Kidney epithelial cell (primary cell): ENCODE measurements at regions not wholly inside any gene's neighbourhood (a gene's known extent, or its start where the extent isn't known, plus 50 kb on each side); places are given as distances from the start of the nearest gene placed in this dataset.

Experiments used
- DNase-seq: peaks from one replicate; pipeline ENCODE4 v3.0.0-alpha.2; 2010; ENCODE audit warnings: low read depth
- H3K27me3 ChIP-seq: 2 replicates; pipeline ENCODE4 v1.6.0; 2011; ENCODE audit warnings: low read length; ENCODE audit not compliant: control insufficient read depth, insufficient read depth
- H3K36me3 ChIP-seq: 2 replicates; pipeline ENCODE4 v1.5.1; 2011; ENCODE audit warnings: low read length; ENCODE audit not compliant: control insufficient read depth, insufficient read depth
- H3K4me3 ChIP-seq: 2 replicates; pipeline ENCODE4 v1.5.1; 2011; ENCODE audit warnings: low read depth, mild to moderate bottlenecking, control low read depth, low read length
- TF ChIP-seq, protein P1 (sequence below): IDR thresholded peaks from 2 replicates; pipeline ENCODE4 v1.5.1; 2011; ENCODE audit warnings: mild to moderate bottlenecking, moderate library complexity, low read length, control low read depth, inconsistent platforms; ENCODE audit not compliant: insufficient read depth, poor library complexity, severe bottlenecking

DNA sequence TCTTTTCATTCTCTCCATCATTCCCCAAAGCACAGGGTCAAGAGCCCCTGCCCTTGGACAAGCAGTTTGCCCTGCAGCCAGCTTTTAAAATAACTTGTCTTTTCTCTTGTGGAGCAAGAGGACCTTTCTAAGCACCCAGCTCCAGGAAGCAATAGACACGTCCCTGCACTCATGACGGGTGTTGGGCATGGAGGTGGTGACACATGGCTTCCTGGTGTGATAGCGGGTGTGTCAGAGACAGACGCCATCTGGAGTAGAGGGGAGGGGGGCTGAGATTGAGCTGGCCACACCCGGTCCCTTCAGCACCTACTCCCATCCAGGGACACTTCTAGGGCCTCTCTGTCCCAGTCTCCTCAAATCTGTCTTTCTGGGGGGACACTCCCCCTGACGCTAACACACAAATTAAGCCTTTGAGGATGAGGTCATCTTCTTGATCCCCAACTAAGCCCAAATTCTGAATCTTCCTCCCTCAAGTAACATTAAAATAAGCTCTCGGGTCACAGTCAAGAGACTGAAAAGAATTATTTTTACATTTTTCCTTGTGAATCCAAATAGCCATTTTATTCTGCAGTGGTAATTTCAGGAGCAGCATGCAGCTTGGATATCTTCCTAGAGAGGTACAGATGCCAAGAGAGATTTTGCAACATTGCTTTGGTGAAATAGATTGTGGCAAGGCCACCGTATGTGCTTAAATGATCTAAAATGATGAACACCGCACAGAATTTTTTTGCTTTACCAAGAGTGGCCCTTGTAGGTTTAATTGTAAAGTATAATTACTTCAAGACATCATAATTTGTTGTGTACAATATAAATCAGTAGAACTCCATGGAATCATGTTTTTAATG, 216.6 kb upstream of the IRX3 start:
- DNase-seq = no peak
- Histone ChIP-seq H3K36me3 (no peaks in the 10 kb centered on the region), H3K4me3 (no peak overlapping the region), H3K27me3 (no peaks in the 10 kb centered on the region)
- TF ChIP-seq, protein P1, sequence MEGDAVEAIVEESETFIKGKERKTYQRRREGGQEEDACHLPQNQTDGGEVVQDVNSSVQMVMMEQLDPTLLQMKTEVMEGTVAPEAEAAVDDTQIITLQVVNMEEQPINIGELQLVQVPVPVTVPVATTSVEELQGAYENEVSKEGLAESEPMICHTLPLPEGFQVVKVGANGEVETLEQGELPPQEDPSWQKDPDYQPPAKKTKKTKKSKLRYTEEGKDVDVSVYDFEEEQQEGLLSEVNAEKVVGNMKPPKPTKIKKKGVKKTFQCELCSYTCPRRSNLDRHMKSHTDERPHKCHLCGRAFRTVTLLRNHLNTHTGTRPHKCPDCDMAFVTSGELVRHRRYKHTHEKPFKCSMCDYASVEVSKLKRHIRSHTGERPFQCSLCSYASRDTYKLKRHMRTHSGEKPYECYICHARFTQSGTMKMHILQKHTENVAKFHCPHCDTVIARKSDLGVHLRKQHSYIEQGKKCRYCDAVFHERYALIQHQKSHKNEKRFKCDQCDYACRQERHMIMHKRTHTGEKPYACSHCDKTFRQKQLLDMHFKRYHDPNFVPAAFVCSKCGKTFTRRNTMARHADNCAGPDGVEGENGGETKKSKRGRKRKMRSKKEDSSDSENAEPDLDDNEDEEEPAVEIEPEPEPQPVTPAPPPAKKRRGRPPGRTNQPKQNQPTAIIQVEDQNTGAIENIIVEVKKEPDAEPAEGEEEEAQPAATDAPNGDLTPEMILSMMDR = no peak

DNA sequence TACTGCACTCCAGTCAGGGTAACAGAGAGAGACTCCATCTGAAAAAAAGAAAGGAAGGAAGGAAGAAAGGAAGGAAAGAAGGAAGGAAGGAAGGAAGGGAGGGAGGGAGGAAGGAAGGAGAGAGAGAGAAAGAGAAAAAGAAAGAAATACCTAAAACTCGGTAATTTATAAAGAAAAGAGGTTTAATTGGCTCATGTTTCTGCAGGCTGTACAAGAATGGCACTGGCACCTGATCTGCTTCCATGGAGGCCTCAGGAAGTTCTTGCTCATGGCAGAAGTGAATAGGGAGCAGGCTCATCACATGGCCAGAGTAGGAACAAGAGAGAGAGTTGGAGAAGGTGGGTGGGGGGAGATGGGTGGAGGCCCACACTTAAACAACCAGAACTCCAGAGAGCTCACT, 215.2 kb upstream of the IRX3 start:
- Histone ChIP-seq H3K4me3 (no peak overlapping the region), H3K36me3 (no peaks in the 10 kb centered on the region), H3K27me3 (no peaks in the 10 kb centered on the region)
- TF ChIP-seq, protein P1 = no peak
- no peak for DNase-seq

DNA sequence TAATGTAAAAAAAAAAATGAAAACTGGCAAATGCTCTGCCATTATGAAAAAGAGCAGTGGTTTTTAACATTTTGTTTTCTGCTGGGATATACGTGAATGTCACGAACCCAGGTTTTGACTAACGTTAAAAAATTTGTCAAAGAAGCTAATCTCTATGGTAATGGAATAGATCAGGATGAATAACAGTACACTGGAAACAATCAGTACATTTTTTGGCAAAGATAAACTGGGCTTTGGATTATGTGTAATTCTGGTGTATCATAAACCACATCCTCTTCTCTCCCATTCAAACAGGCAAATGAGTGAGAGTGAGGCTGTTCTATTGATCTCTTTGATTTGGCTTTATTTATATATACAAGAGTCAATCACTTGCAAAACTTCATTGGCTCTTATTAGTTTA, 207.0 kb upstream of the IRX3 start:
- Histone ChIP-seq H3K36me3 (no peaks in the 10 kb centered on the region), H3K4me3 (no peak overlapping the region), H3K27me3 (peaks cover 5% of the 10 kb centered on the region)
- DNase-seq = no peak
- TF ChIP-seq, protein P1 = no peak

DNA sequence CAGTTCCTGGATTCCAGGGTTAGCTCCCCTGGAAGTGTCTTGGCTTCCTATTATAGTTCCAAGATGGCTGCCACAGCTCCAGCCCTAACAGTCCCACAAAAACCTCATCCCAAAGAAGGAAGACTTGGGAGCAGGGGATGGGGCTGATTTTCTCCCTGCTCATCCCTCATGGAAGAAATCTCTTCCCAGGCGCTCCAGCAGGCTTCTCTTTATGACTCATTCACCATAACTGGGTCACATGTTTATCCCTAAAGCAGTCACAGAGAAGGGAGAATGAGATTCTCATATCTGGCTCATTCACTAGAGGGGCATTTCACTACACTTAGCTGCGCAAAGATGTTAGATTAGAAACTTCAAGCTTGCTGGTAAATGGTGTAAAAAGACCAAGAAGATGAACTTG, 206.5 kb upstream of the IRX3 start:
- Histone ChIP-seq H3K4me3 (no peak overlapping the region), H3K27me3 (peaks cover 5% of the 10 kb centered on the region), H3K36me3 (no peaks in the 10 kb centered on the region)
- DNase-seq = no peak
- TF ChIP-seq, protein P1 = no peak

DNA sequence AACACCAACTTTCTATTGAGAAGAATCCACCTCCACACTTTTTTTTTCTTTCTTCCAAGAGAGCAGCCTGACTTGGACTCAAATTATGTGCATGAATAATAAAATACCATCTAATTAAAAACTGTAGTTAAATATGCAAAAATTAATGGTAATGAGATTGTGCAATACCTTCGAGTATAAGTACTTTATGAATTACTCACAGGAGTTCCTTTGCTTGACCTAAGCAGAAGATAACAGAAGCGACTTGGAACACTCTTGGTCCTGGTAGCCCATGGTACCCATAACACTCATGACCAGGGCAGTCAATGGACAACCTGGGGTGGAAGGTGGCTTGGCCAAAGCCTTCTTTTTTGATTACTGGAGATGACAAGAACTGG, 203.5 kb upstream of the IRX3 start:
- Histone ChIP-seq H3K36me3 (no peaks in the 10 kb centered on the region), H3K27me3 (peaks cover 5% of the 10 kb centered on the region), H3K4me3 (no peak overlapping the region)
- TF ChIP-seq, protein P1 = no peak
- no peak for DNase-seq
